Stimulated activated memory B cell treated with anti-CD40 and anti-IgM and Interleukin-4, amounts not matched to agents 10 μg/mL and 1 μg/mL and 100 μg/mL, for 72 hours (primary cell): ENCODE measurements at regions not wholly inside any gene's neighbourhood (a gene's known extent, or its start where the extent isn't known, plus 50 kb on each side); places are given as distances from the start of the nearest gene placed in this dataset.
"Not testable (repeated sequence)": the region's sequence is repeated elsewhere in the genome, so short reads cannot be mapped to it uniquely, and the experiment has no call there.

Source experiments
- ATAC-seq: fragments of 150-1000 bp; cut with Tn5 transposase; 2 replicates; pipeline ENCODE4 v1.10.0; 2021
- H3K27ac Mint-ChIP-seq: one replicate; pipeline ENCODE4 v1.8.0; 2022; ENCODE audit warnings: mild to moderate bottlenecking, mixed read lengths
- H3K27me3 Mint-ChIP-seq: one replicate; pipeline ENCODE4 v1.8.0; 2022; ENCODE audit warnings: mixed read lengths
- H3K36me3 Mint-ChIP-seq: one replicate; pipeline ENCODE4 v1.8.0; 2022; ENCODE audit warnings: mixed read lengths
- H3K4me1 Mint-ChIP-seq: one replicate; pipeline ENCODE4 v1.8.0; 2022; ENCODE audit warnings: mixed read lengths
- H3K4me3 Mint-ChIP-seq: one replicate; pipeline ENCODE4 v1.8.0; 2022; ENCODE audit warnings: mild to moderate bottlenecking, moderate library complexity, mixed read lengths
- H3K9me3 Mint-ChIP-seq: one replicate; pipeline ENCODE4 v1.8.0; 2022; ENCODE audit warnings: mixed read lengths

DNA sequence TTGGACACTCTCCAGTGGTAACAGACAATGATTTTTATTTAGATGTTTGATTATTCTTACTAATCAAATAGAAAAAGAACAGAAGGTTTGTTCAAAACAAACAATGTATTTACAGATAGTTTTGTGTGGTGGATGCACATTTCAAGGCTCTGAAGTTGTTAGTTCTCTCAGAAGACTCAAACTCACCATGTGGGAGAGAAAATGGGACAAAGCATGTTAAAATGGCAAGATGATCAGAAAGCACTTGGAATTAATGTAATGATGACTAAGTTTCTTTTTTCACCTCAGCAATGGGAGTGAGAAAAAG, 450.5 kb upstream of the KCNMB2 start:
- ATAC-seq = no peak
- H3K27ac Mint-ChIP-seq = no peak overlapping the region
- no peaks in the 10 kb centered on the region for H3K36me3 Mint-ChIP-seq
- H3K4me1 Mint-ChIP-seq = no peaks in the 10 kb centered on the region
- H3K27me3 Mint-ChIP-seq = peaks cover 29% of the 10 kb centered on the region
- no peak overlapping the region for H3K4me3 Mint-ChIP-seq
- no peaks in the 10 kb centered on the region for H3K9me3 Mint-ChIP-seq

DNA sequence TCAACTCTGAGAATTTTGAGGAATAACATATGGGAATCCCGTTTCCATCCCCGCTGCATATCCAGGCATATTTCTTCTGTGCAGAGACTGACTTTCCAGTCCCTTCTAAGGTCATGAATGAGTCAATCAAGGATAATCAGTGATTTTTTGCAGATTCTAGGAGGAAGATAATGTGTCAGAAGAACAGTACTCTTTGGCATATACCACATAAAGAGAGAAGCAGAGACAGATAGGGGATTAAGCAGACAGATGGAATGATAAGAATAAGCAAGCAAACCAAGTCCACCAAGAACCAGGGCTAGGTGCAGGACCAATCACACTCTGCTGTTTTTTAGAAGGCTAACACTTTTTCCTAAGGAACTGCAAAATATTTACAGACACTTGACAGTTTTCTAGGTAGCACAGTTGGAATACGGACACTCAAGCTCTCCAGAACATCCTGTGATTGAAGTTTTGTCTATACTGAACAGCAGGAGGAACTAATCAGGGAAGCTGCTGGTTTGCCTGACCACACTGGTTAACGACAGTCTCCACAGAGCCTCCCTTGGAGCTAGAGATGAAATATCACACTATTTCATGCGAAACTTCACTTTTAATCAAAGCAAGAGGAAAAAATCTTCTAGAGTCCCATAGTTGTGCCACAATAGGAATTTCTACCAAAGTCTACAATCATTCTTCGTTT, 450.0 kb upstream of the KCNMB2 start:
- peaks cover 34% of the 10 kb centered on the region for H3K27me3 Mint-ChIP-seq
- H3K4me3 Mint-ChIP-seq = no peak overlapping the region
- H3K27ac Mint-ChIP-seq = no peak overlapping the region
- H3K36me3 Mint-ChIP-seq = no peaks in the 10 kb centered on the region
- H3K9me3 Mint-ChIP-seq = no peaks in the 10 kb centered on the region
- ATAC-seq = no peak
- no peaks in the 10 kb centered on the region for H3K4me1 Mint-ChIP-seq

DNA sequence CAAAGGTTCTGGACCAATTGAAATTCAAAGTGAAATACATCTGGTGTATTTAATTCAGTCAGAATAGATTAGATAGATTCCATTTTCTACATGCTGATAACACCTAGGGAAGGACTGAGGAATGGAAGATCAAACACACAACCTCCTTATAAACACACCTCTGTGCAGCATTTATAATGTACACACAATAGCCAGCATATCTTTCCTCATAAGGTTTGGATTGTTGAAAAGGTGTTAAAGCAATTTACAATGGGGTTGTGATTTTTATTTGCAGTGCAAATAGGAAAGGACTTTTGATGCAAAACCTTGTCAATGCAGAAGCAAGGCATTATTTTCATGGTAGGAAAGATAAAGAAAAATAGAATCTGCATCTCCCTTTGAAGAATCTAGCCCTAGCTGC, 448.9 kb upstream of the KCNMB2 start:
- no peaks in the 10 kb centered on the region for H3K36me3 Mint-ChIP-seq
- no peak overlapping the region for H3K4me3 Mint-ChIP-seq
- no peaks in the 10 kb centered on the region for H3K9me3 Mint-ChIP-seq
- H3K27ac Mint-ChIP-seq = no peak overlapping the region
- peaks cover 38% of the 10 kb centered on the region for H3K27me3 Mint-ChIP-seq
- ATAC-seq = no peak
- no peaks in the 10 kb centered on the region for H3K4me1 Mint-ChIP-seq

DNA sequence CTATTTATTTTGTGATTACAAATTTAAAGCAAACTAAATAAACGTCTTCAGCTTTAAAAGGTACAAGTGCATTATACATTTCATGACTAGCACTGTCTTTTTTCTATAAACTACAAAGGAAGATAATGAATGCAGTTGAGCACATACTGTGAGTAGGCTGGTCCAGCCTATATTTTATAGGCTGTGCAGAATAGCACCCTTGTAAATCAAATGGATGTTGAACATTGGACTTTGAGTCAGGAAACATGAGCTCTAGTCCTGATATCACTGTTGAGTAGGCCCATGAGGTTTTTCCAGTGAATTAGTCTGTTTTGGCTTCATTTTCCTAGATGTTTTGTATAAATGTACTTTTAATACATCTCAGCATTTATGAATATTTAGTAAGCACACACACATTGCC, 447.3 kb upstream of the KCNMB2 start:
- Mint-ChIP-seq H3K4me3 (no peak overlapping the region), H3K27me3 (peaks cover 38% of the 10 kb centered on the region), H3K9me3 (peaks cover 3% of the 10 kb centered on the region), H3K4me1 (no peaks in the 10 kb centered on the region), H3K36me3 (no peaks in the 10 kb centered on the region), H3K27ac (no peak overlapping the region)
- no peak for ATAC-seq

GRCh38 chr3:178090899-178091298, 445.3 kb upstream of the KCNMB2 start:
- no peak overlapping the region for H3K27ac Mint-ChIP-seq

GRCh38 chr3:178095522-178095921, 440.7 kb upstream of the KCNMB2 start:
- Mint-ChIP-seq H3K27ac (no peak overlapping the region), H3K4me3 (no peak overlapping the region), H3K9me3 (peaks cover 6% of the 10 kb centered on the region), H3K36me3 (no peaks in the 10 kb centered on the region), H3K27me3 (peaks cover 9% of the 10 kb centered on the region), H3K4me1 (no peaks in the 10 kb centered on the region)
- no peak for ATAC-seq

More at GRCh38 chr3:178090899-178091298, 445.3 kb upstream of the KCNMB2 start:
- Mint-ChIP-seq H3K9me3 (peaks cover 3% of the 10 kb centered on the region), H3K4me3 (no peak overlapping the region), H3K36me3 (no peaks in the 10 kb centered on the region), H3K4me1 (no peaks in the 10 kb centered on the region), H3K27me3 (peaks cover 29% of the 10 kb centered on the region)
- ATAC-seq = no peak

DNA sequence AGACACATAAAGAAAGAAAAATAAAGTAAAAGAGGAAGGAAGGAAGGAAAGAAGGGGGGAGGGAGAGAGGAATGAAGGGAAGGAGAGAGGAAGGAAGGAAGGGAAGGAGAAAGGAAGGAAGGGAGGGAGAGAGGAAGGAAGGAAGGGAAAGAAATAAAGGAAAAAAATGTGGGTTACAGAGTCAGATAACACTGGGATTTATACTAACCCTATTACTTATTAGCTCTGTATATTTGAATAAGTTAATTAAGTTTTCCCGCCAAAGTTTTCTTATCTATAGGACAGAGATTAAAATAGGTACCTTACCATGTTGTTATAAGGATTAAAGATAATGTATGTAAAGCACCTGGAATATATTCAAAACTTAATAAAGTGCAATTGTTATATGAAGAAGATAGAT, 439.3 kb upstream of the KCNMB2 start:
- H3K9me3 Mint-ChIP-seq = peaks cover 6% of the 10 kb centered on the region
- H3K27me3 Mint-ChIP-seq = no peaks in the 10 kb centered on the region
- H3K27ac Mint-ChIP-seq = no peak overlapping the region
- ATAC-seq = no peak
- H3K36me3 Mint-ChIP-seq = no peaks in the 10 kb centered on the region
- no peaks in the 10 kb centered on the region for H3K4me1 Mint-ChIP-seq
- H3K4me3 Mint-ChIP-seq = no peak overlapping the region

- Mint-ChIP-seq H3K36me3 (no peaks in the 10 kb centered on the region), H3K4me3 (no peak overlapping the region), H3K9me3 (peaks cover 6% of the 10 kb centered on the region), H3K4me1 (no peaks in the 10 kb centered on the region), H3K27me3 (no peaks in the 10 kb centered on the region), H3K27ac (no peak overlapping the region)
- ATAC-seq = no peak
Observed at GRCh38 chr3:178097576-178097975, 438.7 kb upstream of the KCNMB2 start.

DNA sequence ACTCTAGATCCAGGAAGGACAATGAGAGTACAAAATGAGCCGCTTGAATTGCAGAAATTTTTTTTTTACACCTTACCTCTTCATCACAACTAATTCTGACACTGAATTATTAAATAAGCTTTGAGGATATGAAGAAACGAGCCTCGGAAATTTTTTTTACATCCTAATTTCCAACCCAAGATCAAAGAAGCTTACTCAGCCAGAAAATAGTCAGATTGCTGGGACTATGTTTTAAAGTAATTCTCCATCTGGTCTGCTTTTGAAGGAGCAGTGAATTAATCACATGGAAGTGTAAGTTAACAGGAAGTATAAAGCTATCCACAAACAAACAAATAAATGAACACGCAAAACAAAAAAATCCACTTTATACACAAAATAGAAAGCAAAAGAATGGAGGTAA, 437.0 kb upstream of the KCNMB2 start:
- no peak overlapping the region for H3K4me3 Mint-ChIP-seq
- H3K36me3 Mint-ChIP-seq = no peaks in the 10 kb centered on the region
- H3K4me1 Mint-ChIP-seq = no peaks in the 10 kb centered on the region
- ATAC-seq = no peak
- H3K27me3 Mint-ChIP-seq = no peaks in the 10 kb centered on the region
- H3K9me3 Mint-ChIP-seq = peaks cover 3% of the 10 kb centered on the region
- no peak overlapping the region for H3K27ac Mint-ChIP-seq

GRCh38 chr3:178099862-178100261, 436.4 kb upstream of the KCNMB2 start:
- no peak overlapping the region for H3K4me3 Mint-ChIP-seq

DNA sequence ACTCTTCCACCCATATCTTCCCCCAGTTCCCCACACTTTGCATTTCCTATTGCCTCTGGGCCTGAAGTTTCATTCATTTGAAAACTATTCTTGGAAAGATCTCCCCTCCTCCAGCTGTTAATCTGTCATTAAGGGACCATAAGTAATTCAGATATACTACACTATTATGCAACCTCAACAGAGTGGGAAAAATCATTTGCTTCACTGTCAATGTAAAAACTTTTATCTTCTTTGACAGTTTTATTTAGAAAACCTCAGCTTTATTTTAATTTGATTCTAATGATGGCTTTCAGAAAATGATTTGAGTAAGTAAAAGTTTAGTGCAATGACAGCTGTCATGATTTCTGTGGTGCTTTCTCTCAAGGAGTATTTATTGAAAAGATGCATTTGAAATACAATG, 435.3 kb upstream of the KCNMB2 start:
- no peak overlapping the region for H3K27ac Mint-ChIP-seq
- no peaks in the 10 kb centered on the region for H3K4me1 Mint-ChIP-seq
- H3K36me3 Mint-ChIP-seq = no peaks in the 10 kb centered on the region
- H3K4me3 Mint-ChIP-seq = no peak overlapping the region
- H3K9me3 Mint-ChIP-seq = peaks cover 3% of the 10 kb centered on the region
- H3K27me3 Mint-ChIP-seq = no peaks in the 10 kb centered on the region
- no peak for ATAC-seq

More at GRCh38 chr3:178099862-178100261, 436.4 kb upstream of the KCNMB2 start:
- no peak overlapping the region for H3K27ac Mint-ChIP-seq
- ATAC-seq = no peak
- H3K9me3 Mint-ChIP-seq = peaks cover 3% of the 10 kb centered on the region
- H3K27me3 Mint-ChIP-seq = no peaks in the 10 kb centered on the region
- H3K36me3 Mint-ChIP-seq = no peaks in the 10 kb centered on the region
- H3K4me1 Mint-ChIP-seq = no peaks in the 10 kb centered on the region

- Mint-ChIP-seq H3K27ac (no peak overlapping the region), H3K36me3 (no peaks in the 10 kb centered on the region), H3K27me3 (peaks cover 11% of the 10 kb centered on the region), H3K4me3 (no peak overlapping the region), H3K9me3 (no peaks in the 10 kb centered on the region), H3K4me1 (no peaks in the 10 kb centered on the region)
- no peak for ATAC-seq
Observed at GRCh38 chr3:178103140-178103539, 433.1 kb upstream of the KCNMB2 start.

GRCh38 chr3:178107804-178108203, 428.4 kb upstream of the KCNMB2 start:
- Mint-ChIP-seq H3K9me3 (no peaks in the 10 kb centered on the region), H3K4me3 (no peak overlapping the region), H3K27me3 (peaks cover 36% of the 10 kb centered on the region), H3K36me3 (no peaks in the 10 kb centered on the region), H3K4me1 (no peaks in the 10 kb centered on the region), H3K27ac (no peak overlapping the region)
- no peak for ATAC-seq

GRCh38 chr3:178109691-178110090, 426.5 kb upstream of the KCNMB2 start:
- no peak for ATAC-seq
- Mint-ChIP-seq H3K4me1 (no peaks in the 10 kb centered on the region), H3K36me3 (no peaks in the 10 kb centered on the region), H3K27me3 (peaks cover 36% of the 10 kb centered on the region), H3K27ac (no peak overlapping the region), H3K9me3 (no peaks in the 10 kb centered on the region), H3K4me3 (no peak overlapping the region)

DNA sequence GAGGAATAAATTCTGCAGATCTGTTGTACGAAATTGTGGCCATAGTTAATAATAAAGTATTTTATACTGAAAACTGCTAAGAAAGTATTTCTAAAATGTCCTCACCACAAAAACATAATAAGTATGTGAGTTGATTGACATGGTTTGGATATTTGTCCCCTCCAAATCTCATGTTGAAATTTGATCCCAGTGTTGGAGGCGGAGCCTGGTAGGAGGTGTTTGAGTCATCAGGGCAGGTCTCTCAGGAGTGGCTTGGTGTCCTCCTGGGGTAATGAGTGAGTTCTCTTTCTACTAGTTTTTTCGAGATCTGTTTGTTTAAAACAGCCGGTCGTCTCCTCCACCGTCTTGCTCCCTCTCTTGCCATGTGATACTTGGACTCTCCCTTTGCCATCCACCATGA, 424.1 kb upstream of the KCNMB2 start:
- ATAC-seq = no peak
- H3K4me1 Mint-ChIP-seq = no peaks in the 10 kb centered on the region
- H3K27me3 Mint-ChIP-seq = peaks cover 36% of the 10 kb centered on the region
- no peak overlapping the region for H3K27ac Mint-ChIP-seq
- H3K36me3 Mint-ChIP-seq = no peaks in the 10 kb centered on the region
- H3K9me3 Mint-ChIP-seq = no peaks in the 10 kb centered on the region
- H3K4me3 Mint-ChIP-seq = no peak overlapping the region

DNA sequence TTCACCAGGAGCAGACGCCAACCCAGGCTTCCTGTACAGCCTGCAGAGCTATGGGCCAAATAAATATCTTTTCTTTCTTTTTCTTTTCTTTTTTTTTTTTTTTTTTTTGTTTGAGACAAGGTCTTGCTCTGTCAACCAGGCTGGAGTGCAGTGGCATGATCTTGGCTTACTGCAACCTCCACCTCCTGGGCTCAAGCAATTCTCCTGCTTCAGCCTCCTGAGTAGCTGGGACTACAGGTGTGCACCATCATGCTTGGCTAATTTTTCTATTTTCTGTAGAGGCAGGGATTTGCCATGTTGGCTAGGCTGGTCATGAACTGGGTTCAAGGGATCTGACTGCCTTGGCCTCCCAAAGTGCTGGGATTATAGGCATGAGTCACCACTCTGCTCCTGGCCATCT, 423.7 kb upstream of the KCNMB2 start:
- not testable (repeated sequence) for H3K36me3 Mint-ChIP-seq, ATAC-seq, H3K27ac Mint-ChIP-seq, H3K4me3 Mint-ChIP-seq, H3K4me1 Mint-ChIP-seq, H3K9me3 Mint-ChIP-seq
- H3K27me3 Mint-ChIP-seq = peaks cover 32% of the 10 kb centered on the region

DNA sequence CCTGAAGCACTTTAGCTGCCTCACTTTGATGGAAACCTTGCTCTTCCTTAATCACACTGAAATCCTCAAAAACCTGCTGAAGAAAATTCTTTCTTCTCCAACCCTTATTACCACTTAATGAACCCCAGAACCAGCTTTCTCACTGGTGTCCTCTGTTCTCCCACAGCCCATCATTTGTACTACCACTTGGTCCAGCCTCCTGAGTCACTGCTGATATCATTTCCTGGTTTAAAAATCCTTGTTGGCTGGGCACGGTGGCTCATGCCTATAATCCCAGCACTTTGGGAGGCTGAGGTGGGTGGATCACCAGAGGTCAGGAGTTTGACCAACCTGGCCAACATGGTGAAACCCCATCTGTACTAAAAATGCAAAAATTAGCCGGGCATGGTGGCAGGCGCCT, 418.6 kb upstream of the KCNMB2 start:
- no peak overlapping the region for H3K4me3 Mint-ChIP-seq
- H3K9me3 Mint-ChIP-seq = no peaks in the 10 kb centered on the region
- H3K36me3 Mint-ChIP-seq = no peaks in the 10 kb centered on the region
- no peak overlapping the region for H3K27ac Mint-ChIP-seq
- H3K4me1 Mint-ChIP-seq = no peaks in the 10 kb centered on the region
- ATAC-seq = no peak
- no peaks in the 10 kb centered on the region for H3K27me3 Mint-ChIP-seq
